NCI-H1105 treated with DMSO at 0.1 percent for 48 hours (cell line): ENCODE measurements at regions not wholly inside any gene's neighbourhood (a gene's known extent, or its start where the extent isn't known, plus 50 kb on each side); places are given as distances from the start of the nearest gene placed in this dataset.

Experiments used
- DNase-seq: peaks from one replicate; lab custom pipeline; 2025; lab: John Stamatoyannopoulos, UW

GRCh38 chr3:31142543-31142942 is 248.1 kb upstream of the GADL1 start:
- no peak for DNase-seq

GRCh38 chr3:31145062-31145461 is 250.6 kb upstream of the GADL1 start:
- no peak for DNase-seq

GRCh38 chr3:31147550-31147949 is 253.1 kb upstream of the GADL1 start:
- no peak for DNase-seq

GRCh38 chr3:31157047-31157694 is 262.7 kb upstream of the GADL1 start:
- no peak for DNase-seq

- DNase-seq = peak; percentile 2
Observed at GRCh38 chr3:31157893-31158620, 263.6 kb upstream of the GADL1 start.

GRCh38 chr3:31159331-31160039 is 265.0 kb upstream of the GADL1 start:
- DNase-seq = no peak

- DNase-seq = no peak
Observed at GRCh38 chr3:31161889-31162288, 267.4 kb upstream of the GADL1 start.

- no peak for DNase-seq
Observed at GRCh38 chr3:31164381-31164780, 269.9 kb upstream of the GADL1 start.

GRCh38 chr3:31165399-31165860 is 271.0 kb upstream of the GADL1 start:
- DNase-seq = no peak

- DNase-seq = no peak
Observed at GRCh38 chr3:31166249-31166885, 271.9 kb upstream of the GADL1 start.

- no peak for DNase-seq
Observed at GRCh38 chr3:31167666-31168065, 273.2 kb upstream of the GADL1 start.

GRCh38 chr3:31170932-31171670 is 276.6 kb upstream of the GADL1 start:
- DNase-seq = no peak

GRCh38 chr3:31172336-31172735 is 277.9 kb upstream of the GADL1 start:
- no peak for DNase-seq

- DNase-seq = no peak
Observed at GRCh38 chr3:31173118-31173718, 278.8 kb upstream of the GADL1 start.

- DNase-seq = no peak
Observed at GRCh38 chr3:31174079-31174478, 279.6 kb upstream of the GADL1 start.

GRCh38 chr3:31176045-31176444 is 281.6 kb upstream of the GADL1 start:
- no peak for DNase-seq

GRCh38 chr3:31178467-31178866 is 284.0 kb upstream of the GADL1 start:
- no peak for DNase-seq

- DNase-seq = no peak
Observed at GRCh38 chr3:31179768-31180167, 285.3 kb upstream of the GADL1 start.

- DNase-seq = no peak
Observed at GRCh38 chr3:31180274-31180673, 285.8 kb upstream of the GADL1 start.

- no peak for DNase-seq
Observed at GRCh38 chr3:31181661-31182060, 287.2 kb upstream of the GADL1 start.

GRCh38 chr3:31182661-31183060 is 288.2 kb upstream of the GADL1 start:
- no peak for DNase-seq
